BJ (cell line): ENCODE measurements at regions not wholly inside any gene's neighbourhood (a gene's known extent, or its start where the extent isn't known, plus 50 kb on each side); places are given as distances from the start of the nearest gene placed in this dataset.

Experiments used
- CTCF ChIA-PET: fragments of 350-600 bp; formaldehyde crosslinking; extraction: SDS; loops from one replicate; lab custom pipeline; 2021; ENCODE audit warnings: antibody characterized with exemption, inconsistent platforms; lab: Yijun Ruan, JAX
- POLR2A ChIA-PET: fragments of 300-600 bp; sonication (Branson Sonifier 250); formaldehyde crosslinking; extraction: SDS; loops from one replicate; lab custom pipeline; 2021; ENCODE audit warnings: antibody characterized with exemption; lab: Charles Lee
- DNase-seq: peaks from one replicate; pipeline ENCODE4 v3.0.0-alpha.2; 2011; ENCODE audit warnings: low read depth
- H3K27me3 ChIP-seq: 2 replicates; pipeline ENCODE4 v1.6.0; 2011; ENCODE audit warnings: low read length; ENCODE audit not compliant: control insufficient read depth, insufficient read depth
- H3K36me3 ChIP-seq: 2 replicates; pipeline ENCODE4 v1.5.1; 2011; ENCODE audit warnings: low read length; ENCODE audit not compliant: control insufficient read depth, insufficient read depth
- H3K4me3 ChIP-seq: 2 replicates; pipeline ENCODE4 v1.5.1; 2011; ENCODE audit warnings: low read depth, mild to moderate bottlenecking, control low read depth, low read length
- CTCF ChIP-seq: IDR thresholded peaks from 2 replicates; pipeline ENCODE4 v1.5.1; 2011; ENCODE audit warnings: low read depth, mild to moderate bottlenecking, control low read depth, inconsistent platforms, low read length, moderate library complexity; ENCODE audit not compliant: insufficient read depth

- TF ChIP-seq CTCF: no peak
- DNase-seq: no peak
- ChIA-PET POLR2A (no interaction called here), CTCF (interaction anchor here (0.5 kb wide), 1 partner anchor 194 kb away, joined by 3 read pairs; no protein-coding TSS in a partner anchor)
- Histone ChIP-seq H3K4me3 (no peak overlapping the region), H3K27me3 (no peaks in the 10 kb centered on the region), H3K36me3 (no peaks in the 10 kb centered on the region)
These were observed 729.1 kb upstream of the NRSN1 start for GRCh38 chr6:23396949-23397348.

- CTCF ChIA-PET: no interaction called here
- no peak for DNase-seq
- Histone ChIP-seq H3K36me3 (no peaks in the 10 kb centered on the region), H3K4me3 (no peak overlapping the region), H3K27me3 (no peaks in the 10 kb centered on the region)
- no peak for TF ChIP-seq CTCF
- POLR2A ChIA-PET: no interaction called here
These were observed 722.6 kb upstream of the NRSN1 start for GRCh38 chr6:23403460-23403859.

GRCh38 chr6:23409531-23409930 lies 716.5 kb upstream of the NRSN1 start:
- TF ChIP-seq CTCF: no peak
- DNase-seq: no peak
- no peaks in the 10 kb centered on the region for H3K27me3 ChIP-seq
- no peaks in the 10 kb centered on the region for H3K36me3 ChIP-seq
- POLR2A ChIA-PET: no interaction called here
- no peak overlapping the region for H3K4me3 ChIP-seq
- CTCF ChIA-PET: no interaction called here

GRCh38 chr6:23410439-23410838 lies 715.6 kb upstream of the NRSN1 start:
- CTCF ChIA-PET: interaction anchor here (1.2 kb wide), 1 partner anchor 9 kb away, joined by 3 read pairs; no protein-coding TSS in a partner anchor
- POLR2A ChIA-PET: no interaction called here

GRCh38 chr6:23412770-23413169 lies 713.2 kb upstream of the NRSN1 start:
- TF ChIP-seq CTCF: no peak
- Histone ChIP-seq H3K36me3 (no peaks in the 10 kb centered on the region), H3K27me3 (no peaks in the 10 kb centered on the region), H3K4me3 (no peak overlapping the region)
- no peak for DNase-seq
- ChIA-PET CTCF (interaction anchor here (0.6 kb wide), 1 partner anchor 751 kb away, joined by 3 read pairs; no protein-coding TSS in a partner anchor), POLR2A (no interaction called here)

More at GRCh38 chr6:23410439-23410838, 715.6 kb upstream of the NRSN1 start:
- no peaks in the 10 kb centered on the region for H3K27me3 ChIP-seq
- no peak for DNase-seq
- TF ChIP-seq CTCF: no peak
- no peaks in the 10 kb centered on the region for H3K36me3 ChIP-seq
- no peak overlapping the region for H3K4me3 ChIP-seq
